GM19455 (cell line): ENCODE measurements at regions not wholly inside any gene's neighbourhood (a gene's known extent, or its start where the extent isn't known, plus 50 kb on each side); places are given as distances from the start of the nearest gene placed in this dataset.

Source experiments
- ATAC-seq: cut with Tn5 transposase; IDR thresholded peaks from one replicate; pipeline ENCODE4 v1.9.1; 2021; ENCODE audit not compliant: unreplicated experiment

GRCh38 chr14:97248973-97249372 is 451.8 kb downstream of the VRK1 start:
- ATAC-seq = no peak

DNA sequence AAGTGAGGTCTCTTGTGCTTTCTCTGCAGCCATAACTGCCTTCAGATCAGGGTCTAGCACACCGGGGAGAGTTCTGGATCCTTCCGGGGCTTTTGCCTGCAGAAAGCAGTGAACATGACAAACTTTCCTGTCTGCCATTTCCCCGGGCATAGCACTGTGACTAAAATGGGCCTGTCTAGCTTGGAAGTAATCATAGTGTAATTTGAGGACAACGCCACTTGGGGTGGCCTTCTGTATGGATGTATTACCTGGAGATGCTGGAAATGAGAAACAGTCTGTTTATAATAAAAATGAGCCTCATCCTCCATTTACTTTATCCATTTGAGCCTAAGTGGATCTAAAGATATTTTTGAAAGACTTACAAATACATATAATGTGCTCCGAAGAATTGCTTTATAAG is 453.7 kb downstream of the VRK1 start:
- ATAC-seq = no peak

GRCh38 chr14:97251491-97252155 is 454.4 kb downstream of the VRK1 start:
- ATAC-seq = no peak

GRCh38 chr14:97253756-97254155 is 456.6 kb downstream of the VRK1 start:
- ATAC-seq = no peak

- no peak for ATAC-seq
These were observed 465.2 kb downstream of the VRK1 start for GRCh38 chr14:97262336-97262735.

DNA sequence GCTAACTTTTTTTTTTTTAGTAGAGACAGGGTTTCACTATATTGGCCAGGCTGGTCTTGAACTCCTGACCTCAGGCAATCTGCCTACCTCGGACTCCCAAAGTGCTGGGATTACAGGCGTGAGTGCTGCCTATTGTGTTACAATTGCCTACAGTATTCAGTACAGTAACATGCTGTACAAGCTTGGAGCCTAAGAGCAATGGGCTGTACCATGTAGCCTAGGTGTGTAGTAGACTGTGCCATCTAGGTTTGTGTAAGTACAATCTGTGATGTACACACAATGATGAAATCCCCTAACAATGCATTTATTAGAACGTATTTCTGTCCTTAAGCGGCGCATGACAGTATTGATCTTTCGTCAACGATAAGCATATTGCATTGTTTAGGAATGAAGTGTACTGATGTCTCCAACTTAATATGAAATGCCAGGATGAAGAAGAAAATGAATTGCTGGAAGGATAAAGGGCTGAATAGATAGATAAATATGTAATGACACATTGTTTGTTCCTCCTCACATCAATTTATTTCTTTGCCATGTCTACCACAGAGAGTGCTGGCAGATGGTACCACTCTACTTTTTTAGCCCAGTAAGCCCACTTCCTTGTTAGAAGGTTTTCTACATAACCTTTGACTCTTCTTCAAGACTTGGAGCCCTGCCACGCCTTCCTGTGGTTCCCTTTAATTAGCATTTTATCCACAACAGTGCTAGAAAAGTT is 467.5 kb downstream of the VRK1 start:
- ATAC-seq = no peak

DNA sequence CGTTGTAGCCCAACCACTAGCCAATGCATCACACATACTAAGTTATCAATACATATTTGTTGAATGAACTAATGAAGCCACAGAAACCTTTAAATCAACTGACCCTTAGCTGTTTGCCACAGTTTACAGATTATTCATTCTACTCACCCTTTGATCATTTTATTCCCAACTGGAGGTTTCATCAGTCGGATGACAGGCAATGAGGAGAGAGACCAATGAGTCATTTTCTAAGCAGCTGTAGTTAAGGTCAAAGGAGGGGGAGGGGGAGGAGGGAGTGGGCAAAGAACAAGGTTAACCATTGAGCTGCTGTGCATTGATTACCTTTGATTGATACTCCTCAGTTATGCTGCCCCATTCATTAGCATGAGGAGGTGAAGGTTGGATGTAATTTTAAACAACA is 469.5 kb downstream of the VRK1 start:
- ATAC-seq = no peak

DNA sequence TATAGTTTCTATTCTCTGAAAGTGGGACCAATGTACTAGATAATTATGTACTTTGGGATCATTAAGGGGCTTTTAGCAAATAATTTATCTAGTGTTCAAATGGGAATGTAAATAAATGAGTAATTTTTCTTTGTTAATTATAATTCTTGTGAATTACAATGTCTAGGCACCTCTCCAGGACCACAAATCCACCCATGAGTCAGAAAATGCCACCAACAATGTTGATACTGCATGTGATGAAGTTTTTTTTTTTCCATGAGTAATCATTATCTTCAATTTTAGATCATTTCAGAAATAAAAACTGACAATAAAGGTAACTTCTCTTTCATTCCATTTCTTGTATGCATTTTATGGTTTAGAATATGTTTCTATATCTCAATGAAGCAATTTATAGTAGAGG is 470.3 kb downstream of the VRK1 start:
- no peak for ATAC-seq

DNA sequence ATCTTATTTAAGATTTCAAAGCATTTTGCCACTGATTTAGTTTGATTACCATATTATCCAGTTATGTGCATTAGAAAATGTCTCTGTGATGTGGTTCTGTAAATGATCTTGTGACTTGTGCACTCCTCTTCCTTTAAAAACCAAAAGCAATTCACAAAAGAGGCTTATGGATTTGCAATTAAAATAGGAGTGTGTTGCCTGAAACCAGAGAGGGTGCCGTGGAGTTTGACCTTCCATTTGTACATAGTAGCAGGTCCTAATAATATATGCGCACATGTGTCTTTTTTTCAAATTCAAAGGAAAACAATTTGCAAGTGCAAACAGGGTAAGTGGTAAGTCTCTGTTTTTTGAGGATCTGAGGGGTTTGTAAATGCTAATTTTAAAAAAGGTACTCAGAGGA is 470.9 kb downstream of the VRK1 start:
- no peak for ATAC-seq

DNA sequence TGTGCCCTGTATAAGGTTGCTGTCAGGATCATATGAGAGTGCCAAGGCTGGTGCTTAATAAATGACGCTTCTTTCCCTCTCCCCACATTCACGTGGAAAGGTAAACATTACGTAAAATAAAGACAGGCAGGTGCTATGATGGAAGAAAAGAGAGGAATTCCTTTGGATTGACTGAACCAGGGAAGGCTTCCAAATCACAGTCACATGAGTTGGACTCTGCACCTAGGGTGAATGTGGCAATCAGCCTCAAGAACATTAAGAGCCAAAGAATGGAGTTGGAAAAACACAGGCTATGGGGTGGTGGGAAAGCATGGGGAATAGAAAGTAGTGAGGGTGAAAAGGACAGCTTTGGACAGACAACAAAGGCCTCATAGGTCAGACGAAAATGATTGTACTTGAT is 473.1 kb downstream of the VRK1 start:
- ATAC-seq = no peak

GRCh38 chr14:97271451-97271960 is 474.3 kb downstream of the VRK1 start:
- no peak for ATAC-seq

DNA sequence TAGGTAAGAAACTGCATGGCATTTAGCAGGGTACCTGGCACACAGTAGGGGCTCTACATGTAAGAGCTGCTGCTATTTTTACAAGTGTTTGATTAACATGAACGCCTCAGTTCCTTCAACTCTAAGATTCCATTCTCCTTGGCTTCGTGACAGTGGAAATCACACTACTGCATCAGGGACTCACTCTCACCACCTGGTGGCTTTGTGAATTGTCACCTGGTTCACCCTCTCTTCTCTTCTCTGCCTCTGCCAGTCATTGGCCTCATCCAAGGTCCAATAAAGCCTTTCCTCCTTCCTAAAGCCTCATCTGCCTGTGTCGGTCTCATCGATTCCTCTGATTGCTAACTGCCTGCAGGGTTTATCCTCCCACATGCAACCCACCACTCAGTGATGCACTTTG is 476.4 kb downstream of the VRK1 start:
- no peak for ATAC-seq

DNA sequence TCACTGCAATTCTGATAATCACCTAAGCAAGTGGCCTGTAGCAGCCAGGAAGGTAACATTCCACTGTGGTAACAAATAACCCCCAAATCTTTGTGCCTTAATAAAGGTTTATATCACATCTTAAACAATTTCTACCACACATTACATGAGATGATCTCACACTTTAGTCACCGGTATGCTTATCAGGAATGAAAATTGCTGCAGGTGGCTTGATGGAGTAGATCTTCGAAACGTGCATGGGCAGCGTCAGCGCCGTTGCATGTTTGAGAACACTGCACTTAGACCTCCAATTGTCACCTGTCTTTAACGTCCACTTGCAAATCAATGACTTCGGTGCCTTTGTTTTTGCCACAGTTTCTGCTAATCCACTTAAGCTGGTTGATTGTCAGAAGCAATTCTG is 477.4 kb downstream of the VRK1 start:
- no peak for ATAC-seq

DNA sequence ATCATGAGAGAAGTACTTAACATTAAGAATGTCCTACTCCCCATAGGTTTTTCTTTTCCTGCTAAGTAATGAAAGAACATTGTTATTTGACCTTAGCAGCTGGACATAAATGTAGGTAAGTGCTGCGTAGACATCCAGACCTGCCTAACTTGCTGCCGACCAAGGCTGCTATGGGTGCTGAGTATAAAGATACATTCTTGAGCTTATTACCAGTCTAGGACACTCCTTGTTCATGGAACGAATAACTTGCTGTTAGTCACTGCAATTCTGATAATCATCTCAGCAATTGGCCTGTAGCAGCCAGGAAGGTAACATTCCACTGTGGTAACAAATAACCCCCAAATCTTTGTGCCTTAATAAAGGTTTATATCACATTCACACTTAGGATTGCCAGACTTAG is 478.1 kb downstream of the VRK1 start:
- ATAC-seq = no peak

DNA sequence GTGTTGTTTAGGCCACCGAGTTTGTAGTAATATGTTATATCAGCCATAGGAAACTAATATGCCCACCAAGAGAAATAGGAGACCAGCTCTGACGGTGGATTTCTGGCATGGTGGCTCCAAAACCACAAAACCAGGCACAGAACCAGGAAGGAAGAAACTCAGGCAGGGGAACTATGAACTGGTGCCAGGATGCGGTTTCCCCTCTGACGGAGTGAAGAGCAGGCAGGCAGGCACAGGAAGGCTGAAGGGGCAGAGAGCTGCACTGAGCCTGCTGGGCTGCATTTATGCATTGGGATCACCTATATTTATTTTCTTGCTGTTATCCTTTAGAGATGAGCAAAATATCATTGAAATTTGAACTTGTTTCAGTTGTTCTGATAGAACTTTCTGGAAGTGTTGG is 479.4 kb downstream of the VRK1 start:
- ATAC-seq = no peak

- ATAC-seq = no peak
These were observed 480.5 kb downstream of the VRK1 start for GRCh38 chr14:97277711-97278110.

GRCh38 chr14:97280526-97280925 is 483.3 kb downstream of the VRK1 start:
- no peak for ATAC-seq

DNA sequence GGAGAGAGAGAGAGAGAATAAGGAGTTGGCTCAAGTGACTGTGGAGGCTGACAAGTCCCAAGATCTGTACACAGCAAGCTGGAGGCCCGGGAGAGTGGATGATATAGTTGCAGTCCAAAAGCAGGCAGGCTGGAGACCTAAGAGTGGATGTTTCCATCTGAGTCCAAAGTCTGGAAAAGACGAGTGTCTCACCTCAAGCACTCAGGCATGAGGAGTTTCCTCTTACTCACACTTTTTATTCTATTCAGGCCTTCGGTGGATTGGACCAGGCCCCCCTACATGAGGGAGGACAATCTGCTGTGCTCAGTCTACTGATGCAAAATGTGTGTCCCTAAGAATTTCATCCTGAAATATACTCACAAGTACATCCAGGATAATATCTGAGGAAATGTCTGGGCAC is 484.6 kb downstream of the VRK1 start:
- no peak for ATAC-seq

DNA sequence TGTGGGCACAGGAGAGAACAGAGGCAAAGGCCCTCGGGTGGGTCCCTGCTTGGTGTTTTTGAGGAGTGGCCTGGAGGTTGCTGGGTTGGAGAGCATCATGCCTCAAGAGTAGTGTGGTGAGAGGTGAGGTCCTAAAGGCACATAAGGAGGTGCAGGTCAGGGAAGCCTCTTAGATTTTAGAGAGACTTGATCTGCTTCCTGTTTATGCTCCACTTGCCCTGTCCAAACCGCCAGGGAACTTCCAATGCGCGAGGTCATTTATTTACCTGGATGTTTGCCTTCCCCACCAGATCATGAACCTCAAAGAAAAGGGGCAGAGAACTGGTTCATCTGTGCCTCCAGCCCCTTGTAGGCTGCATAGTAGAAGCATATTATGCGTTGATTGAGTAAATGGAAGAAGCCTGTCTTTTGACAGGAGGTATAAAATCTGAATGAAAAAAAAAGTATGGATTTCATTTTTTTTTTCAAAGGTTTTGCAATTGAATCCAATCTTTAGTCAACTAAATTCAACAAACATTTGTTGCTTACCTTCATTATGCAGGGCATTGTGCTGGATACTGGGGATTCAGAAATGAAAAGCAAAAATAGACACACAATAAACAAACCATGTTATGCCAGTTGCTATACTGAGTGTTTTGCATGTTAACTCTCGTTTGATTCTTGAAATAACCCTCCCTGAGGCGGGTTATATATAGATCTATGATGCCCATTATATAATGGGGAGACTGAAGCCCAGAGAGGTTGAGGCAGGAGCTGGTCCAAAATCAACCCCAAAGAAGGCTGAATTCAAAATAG is 485.2 kb downstream of the VRK1 start:
- no peak for ATAC-seq

DNA sequence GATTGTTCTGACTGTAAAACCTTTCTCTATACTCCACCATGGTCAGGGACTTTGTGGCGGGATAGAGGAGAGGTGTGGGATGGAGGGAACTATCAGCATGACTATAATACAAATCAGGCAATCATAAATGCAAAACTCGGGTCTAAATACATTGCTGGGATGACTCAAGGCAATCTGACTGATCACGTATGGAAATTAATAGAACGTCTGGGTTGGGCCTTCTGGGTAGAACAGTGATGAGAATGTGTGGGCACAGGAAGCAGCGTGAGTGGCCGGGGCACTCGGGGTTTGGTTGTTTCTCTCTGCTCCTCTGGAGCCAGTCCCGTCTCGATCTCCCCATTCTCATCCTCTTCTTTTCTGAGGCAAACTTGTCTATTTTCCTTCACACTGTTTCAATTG is 485.8 kb downstream of the VRK1 start:
- ATAC-seq = no peak

DNA sequence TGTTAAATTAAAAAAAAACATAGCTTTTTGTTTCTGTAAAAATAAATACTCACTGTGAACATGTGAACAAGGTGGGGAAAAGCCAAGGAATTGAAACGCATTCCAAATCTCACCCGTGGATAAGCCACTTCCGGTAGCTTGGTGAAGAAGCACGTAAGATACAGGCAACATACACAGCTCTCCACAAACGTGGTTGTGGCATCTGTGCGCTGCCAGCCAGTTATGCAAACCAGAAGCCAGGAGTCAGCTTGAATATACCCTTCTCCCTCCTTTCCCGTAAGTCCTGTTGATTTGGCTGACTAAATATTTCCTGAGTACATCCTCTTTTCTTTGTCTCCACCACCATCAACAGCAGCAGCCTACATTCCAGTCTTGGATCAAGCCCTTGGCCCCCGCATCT is 486.2 kb downstream of the VRK1 start:
- no peak for ATAC-seq

DNA sequence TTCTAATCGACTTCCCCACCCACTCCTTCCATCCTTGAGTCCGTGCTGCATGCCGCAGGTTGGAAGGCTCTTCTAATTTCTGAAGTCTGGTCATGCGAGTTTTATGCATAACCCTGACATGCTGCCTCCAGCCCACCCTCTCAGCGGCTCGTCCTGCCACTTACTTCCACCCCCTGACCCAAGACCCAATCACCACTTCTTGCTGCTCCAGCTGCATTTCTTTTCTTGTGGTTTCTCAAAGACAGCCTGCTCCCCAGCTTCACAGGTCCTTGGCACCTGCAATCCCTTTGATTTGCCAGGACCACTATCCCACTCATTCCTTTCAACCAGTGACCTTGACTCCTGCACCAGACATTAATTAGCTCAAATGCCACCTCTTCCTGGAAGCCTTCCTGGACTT is 486.7 kb downstream of the VRK1 start:
- no peak for ATAC-seq
